ENCODE measurements at regions not wholly inside any gene's neighbourhood (a gene's known extent, or its start where the extent isn't known, plus 50 kb on each side); places are given as distances from the start of the nearest gene placed in this dataset.

GRCh38 chr3:63029326-63029725 is 154.1 kb upstream of the CADPS start:
- TF ChIP-seq CTCF (IDR thresholded peaks at IDR 0.05) (no peak), SIN3A (IDR thresholded peaks at IDR 0.05; ENCODE audit: borderline replicate concordance, insufficient read depth, low read depth, low read length) (no peak)

Data from Panc1 (cell line).